ENCODE measurements at regions not wholly inside any gene's neighbourhood (a gene's known extent, or its start where the extent isn't known, plus 50 kb on each side); places are given as distances from the start of the nearest gene placed in this dataset.

DNA sequence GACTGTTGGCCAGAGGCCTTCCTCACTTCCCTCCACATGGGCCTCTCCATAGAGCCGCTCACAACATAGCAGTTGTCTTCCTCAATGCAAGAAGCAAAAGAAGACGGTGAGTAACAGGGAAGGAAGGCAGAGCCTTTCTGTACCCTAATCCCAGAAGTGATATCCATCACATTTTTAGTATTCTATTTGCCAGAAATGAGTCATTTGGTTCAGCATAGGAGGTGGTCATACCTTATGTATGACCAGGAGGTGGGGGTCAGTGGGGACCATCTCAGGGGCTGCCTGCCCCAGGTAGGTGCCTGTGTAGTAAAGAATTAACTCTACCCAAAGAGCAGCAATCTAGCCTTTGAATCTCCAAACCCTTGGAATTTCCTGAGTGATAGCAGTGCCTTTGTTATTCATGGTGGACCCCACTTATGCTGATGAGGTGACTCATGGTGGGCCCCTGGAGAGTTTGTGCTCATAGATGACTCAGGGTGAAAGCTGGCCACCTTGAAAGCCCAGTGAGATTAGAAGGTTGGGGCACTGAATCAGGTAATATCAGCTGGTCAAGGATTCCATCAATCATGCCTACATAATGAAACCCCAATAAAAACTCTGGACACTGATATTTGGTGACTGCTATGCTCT lies 323.9 kb upstream of the IGF1R start:
- no peak overlapping the region for H3K27ac ChIP-seq
- TF ChIP-seq POLR2AphosphoS5 (IDR thresholded peaks at IDR 0.05; ENCODE audit: borderline replicate concordance, low read depth, low read length) (no peak), EZH2 (IDR thresholded peaks at IDR 0.05) (no peak), FOXP2 (optimal IDR thresholded peaks at IDR 0.05; ENCODE audit: control extremely low read depth, extremely low read length, insufficient read depth) (no peak)
- H3K36me3 ChIP-seq (ENCODE audit: insufficient read depth, low read length): no peaks in the 10 kb centered on the region

DNA sequence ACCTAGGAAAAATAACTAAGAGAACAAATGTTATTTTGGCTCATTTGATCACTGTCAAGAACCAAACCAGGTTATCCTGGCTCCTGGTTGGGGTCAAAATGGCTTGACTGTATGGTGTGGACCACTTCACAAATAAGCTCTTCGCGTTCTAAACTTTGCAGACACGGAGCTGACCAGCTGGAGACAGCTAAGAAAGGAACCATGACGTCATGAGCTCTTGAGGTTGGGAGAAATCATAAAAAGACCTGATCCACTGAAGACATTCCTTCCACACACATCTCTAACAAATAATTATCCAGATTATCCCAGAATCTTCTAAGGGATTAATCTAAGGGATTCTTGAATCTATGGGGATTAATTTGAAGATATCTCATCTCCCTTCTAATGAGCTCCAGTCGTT lies 321.5 kb upstream of the IGF1R start:
- DNase-seq (ENCODE audit: low read depth, low spot score): no peak
- Histone ChIP-seq H3K36me3 (ENCODE audit: insufficient read depth, low read length) (no peaks in the 10 kb centered on the region), H3K4me3 (no peak overlapping the region), H3K9ac (ENCODE audit: insufficient read length) (no peak overlapping the region), H3K27ac (no peak overlapping the region), H3K9me3 (ENCODE audit: low read depth, low read length) (no peaks in the 10 kb centered on the region)
- TF ChIP-seq POLR2AphosphoS5 (IDR thresholded peaks at IDR 0.05; ENCODE audit: borderline replicate concordance, low read depth, low read length) (no peak), EZH2 (IDR thresholded peaks at IDR 0.05) (no peak), FOXP2 (optimal IDR thresholded peaks at IDR 0.05; ENCODE audit: control extremely low read depth, extremely low read length, insufficient read depth) (no peak)

More for the DNA sequence above, 323.9 kb upstream of the IGF1R start:
- no peak overlapping the region for H3K9ac ChIP-seq (ENCODE audit: insufficient read length)
- no peak for DNase-seq (ENCODE audit: low read depth, low spot score)
- no peaks in the 10 kb centered on the region for H3K9me3 ChIP-seq (ENCODE audit: low read depth, low read length)
- H3K4me3 ChIP-seq: no peak overlapping the region

DNA sequence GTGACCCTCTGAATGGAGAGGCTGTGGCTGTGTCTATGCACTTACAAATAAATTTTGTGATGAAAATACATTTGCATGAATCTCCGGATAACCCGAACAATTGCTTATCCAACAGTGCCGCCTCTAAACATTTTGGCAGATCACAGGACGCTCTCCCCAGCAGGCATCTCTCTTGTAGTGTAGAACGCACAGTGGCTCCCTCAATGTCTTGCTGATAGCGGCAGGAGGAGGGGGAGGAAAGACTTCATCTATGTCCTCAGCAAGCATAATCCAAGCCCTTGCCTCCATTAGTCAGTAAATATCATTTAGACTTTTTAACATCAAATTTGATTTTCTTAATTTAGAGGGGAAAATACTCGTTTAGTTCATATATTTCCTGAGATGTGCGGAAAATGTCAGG lies 318.1 kb upstream of the IGF1R start:
- Histone ChIP-seq H3K27ac (no peak overlapping the region), H3K36me3 (ENCODE audit: insufficient read depth, low read length) (no peaks in the 10 kb centered on the region), H3K9me3 (ENCODE audit: low read depth, low read length) (no peaks in the 10 kb centered on the region), H3K4me3 (no peak overlapping the region), H3K9ac (ENCODE audit: insufficient read length) (no peak overlapping the region)
- no peak for DNase-seq (ENCODE audit: low read depth, low spot score)
- TF ChIP-seq EZH2 (IDR thresholded peaks at IDR 0.05) (no peak), FOXP2 (optimal IDR thresholded peaks at IDR 0.05; ENCODE audit: control extremely low read depth, extremely low read length, insufficient read depth) (no peak), POLR2AphosphoS5 (IDR thresholded peaks at IDR 0.05; ENCODE audit: borderline replicate concordance, low read depth, low read length) (no peak)

DNA sequence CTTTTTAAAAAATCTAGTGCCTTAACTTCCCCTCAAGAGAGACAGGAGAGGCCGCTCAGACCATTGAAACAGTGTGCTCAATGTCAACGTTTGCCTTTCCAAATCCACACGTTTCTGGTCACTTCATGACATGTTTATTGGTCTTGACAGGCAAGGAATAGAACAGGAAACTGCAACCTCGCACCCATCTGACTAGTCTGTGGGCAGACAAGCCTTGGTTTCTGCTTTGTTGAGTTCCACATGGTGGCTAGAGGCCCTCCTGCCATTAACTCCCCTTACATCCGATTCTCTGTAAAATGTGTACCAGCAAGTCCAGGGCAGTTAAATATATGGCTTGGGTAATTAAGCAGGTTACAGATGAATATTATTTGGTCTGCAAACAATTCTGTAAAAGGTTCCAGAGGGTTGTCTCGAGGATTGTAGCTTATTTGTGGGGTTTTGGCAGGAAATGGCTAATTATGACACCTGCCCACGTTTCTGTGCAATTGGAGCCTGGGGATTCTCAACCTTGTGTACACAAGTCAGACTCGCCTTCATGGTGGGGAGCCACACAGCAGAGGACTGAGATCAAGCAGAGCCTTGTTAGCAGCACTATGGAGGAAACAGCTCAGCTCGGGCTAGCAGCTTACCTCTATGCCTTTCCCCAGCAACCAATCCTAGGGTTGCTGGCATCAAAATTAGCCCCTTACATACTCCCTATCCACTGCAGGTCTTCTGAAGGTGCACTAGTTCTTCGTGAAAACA lies 317.5 kb upstream of the IGF1R start:
- Histone ChIP-seq H3K4me3 (no peak overlapping the region), H3K9me3 (ENCODE audit: low read depth, low read length) (no peaks in the 10 kb centered on the region), H3K36me3 (ENCODE audit: insufficient read depth, low read length) (no peaks in the 10 kb centered on the region), H3K9ac (ENCODE audit: insufficient read length) (no peak overlapping the region), H3K27ac (no peak overlapping the region)
- DNase-seq (ENCODE audit: low read depth, low spot score): no peak
- no peak for TF ChIP-seq POLR2AphosphoS5 (IDR thresholded peaks at IDR 0.05; ENCODE audit: borderline replicate concordance, low read depth, low read length)
- TF ChIP-seq EZH2 (IDR thresholded peaks at IDR 0.05): no peak
- TF ChIP-seq FOXP2 (optimal IDR thresholded peaks at IDR 0.05; ENCODE audit: control extremely low read depth, extremely low read length, insufficient read depth): no peak

DNA sequence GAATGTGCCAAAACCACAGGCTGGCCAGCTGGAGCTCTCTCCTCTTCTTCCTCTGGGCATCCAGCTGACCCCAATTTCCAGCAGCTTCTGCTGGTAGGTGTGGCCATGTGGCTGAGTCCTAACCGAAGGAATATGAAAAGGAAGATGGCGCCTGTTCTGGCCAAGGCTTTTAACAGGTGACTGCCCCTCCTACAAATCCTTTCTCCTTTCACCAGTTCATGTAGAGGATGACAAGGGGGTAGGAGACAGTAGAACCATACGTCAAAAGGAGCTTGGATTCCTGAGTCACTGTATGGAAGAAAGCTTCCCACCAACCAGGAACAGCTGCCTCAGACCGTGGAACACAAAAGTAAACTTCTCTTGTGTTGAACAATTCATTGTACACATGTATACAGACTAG lies 316.7 kb upstream of the IGF1R start:
- Histone ChIP-seq H3K36me3 (ENCODE audit: insufficient read depth, low read length) (no peaks in the 10 kb centered on the region), H3K4me3 (no peak overlapping the region), H3K27ac (no peak overlapping the region), H3K9me3 (ENCODE audit: low read depth, low read length) (no peaks in the 10 kb centered on the region), H3K9ac (ENCODE audit: insufficient read length) (no peak overlapping the region)
- TF ChIP-seq FOXP2 (optimal IDR thresholded peaks at IDR 0.05; ENCODE audit: control extremely low read depth, extremely low read length, insufficient read depth) (no peak), POLR2AphosphoS5 (IDR thresholded peaks at IDR 0.05; ENCODE audit: borderline replicate concordance, low read depth, low read length) (no peak), EZH2 (IDR thresholded peaks at IDR 0.05) (no peak)
- DNase-seq (ENCODE audit: low read depth, low spot score): no peak

DNA sequence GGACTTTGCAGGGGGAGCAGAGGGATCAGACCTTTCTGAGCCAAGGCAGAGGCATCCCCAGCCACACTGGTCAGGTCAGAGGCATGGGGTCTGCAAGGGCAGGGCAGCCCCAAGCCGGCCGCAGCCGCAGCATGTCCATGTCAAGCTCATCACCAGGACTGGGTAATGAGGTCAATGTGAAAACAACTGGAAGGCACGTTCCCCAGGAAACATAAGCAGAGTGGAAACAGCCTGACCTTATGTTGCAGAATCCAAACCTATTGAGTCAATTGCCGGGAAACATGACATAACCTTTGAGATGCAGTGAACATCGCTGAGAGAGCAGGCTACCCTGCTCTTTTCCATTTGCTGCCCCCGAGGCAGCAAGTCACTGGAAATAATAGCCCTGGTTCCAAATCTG lies 315.1 kb upstream of the IGF1R start:
- Histone ChIP-seq H3K36me3 (ENCODE audit: insufficient read depth, low read length) (no peaks in the 10 kb centered on the region), H3K4me3 (no peak overlapping the region), H3K9me3 (ENCODE audit: low read depth, low read length) (no peaks in the 10 kb centered on the region), H3K9ac (ENCODE audit: insufficient read length) (no peak overlapping the region), H3K27ac (no peak overlapping the region)
- no peak for DNase-seq (ENCODE audit: low read depth, low spot score)
- TF ChIP-seq POLR2AphosphoS5 (IDR thresholded peaks at IDR 0.05; ENCODE audit: borderline replicate concordance, low read depth, low read length) (no peak), EZH2 (IDR thresholded peaks at IDR 0.05) (no peak), FOXP2 (optimal IDR thresholded peaks at IDR 0.05; ENCODE audit: control extremely low read depth, extremely low read length, insufficient read depth) (no peak)

DNA sequence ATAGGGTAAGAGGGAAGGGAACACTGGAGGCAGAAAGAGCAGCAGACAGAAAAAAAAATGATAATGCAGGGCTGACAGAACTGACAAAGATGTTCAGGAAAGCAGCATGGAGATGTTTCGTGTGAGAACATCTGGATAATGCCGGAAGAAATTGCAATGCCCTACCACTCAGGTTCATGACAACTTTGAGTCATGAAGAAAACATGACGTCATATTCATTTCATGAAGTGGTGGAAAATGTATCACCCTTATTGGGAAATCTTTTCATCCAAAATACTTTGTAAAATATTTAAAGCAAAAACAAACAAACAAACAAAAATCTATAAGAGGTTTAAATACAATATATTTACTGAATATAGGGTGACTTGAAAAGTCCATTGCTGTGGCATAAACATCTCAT lies 305.4 kb upstream of the IGF1R start:
- H3K9ac ChIP-seq (ENCODE audit: insufficient read length): no peak overlapping the region
- no peaks in the 10 kb centered on the region for H3K9me3 ChIP-seq (ENCODE audit: low read depth, low read length)
- no peak overlapping the region for H3K27ac ChIP-seq
- H3K4me3 ChIP-seq: no peak overlapping the region
- no peaks in the 10 kb centered on the region for H3K36me3 ChIP-seq (ENCODE audit: insufficient read depth, low read length)
- TF ChIP-seq FOXP2 (optimal IDR thresholded peaks at IDR 0.05; ENCODE audit: control extremely low read depth, extremely low read length, insufficient read depth) (no peak), POLR2AphosphoS5 (IDR thresholded peaks at IDR 0.05; ENCODE audit: borderline replicate concordance, low read depth, low read length) (no peak), EZH2 (IDR thresholded peaks at IDR 0.05) (no peak)
- no peak for DNase-seq (ENCODE audit: low read depth, low spot score)

DNA sequence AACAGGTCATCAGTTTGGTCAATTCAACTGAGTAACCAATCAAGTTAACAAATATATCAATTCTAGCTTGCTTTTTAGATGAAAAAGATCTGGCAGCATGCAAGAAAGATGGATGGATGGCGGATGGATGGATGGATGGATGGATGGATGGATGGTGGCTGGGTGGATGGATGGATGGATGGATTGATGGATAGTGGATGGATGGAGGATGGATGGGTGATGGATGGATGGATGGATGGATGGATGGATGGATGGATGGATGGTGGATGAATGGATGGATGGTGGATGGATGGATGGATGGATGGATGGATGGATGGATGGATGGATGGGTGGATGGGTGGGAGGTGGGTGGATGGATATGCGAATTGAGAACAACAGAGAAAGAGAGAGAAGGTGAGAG lies 303.7 kb upstream of the IGF1R start:
- Histone ChIP-seq H3K36me3 (ENCODE audit: insufficient read depth, low read length) (no peaks in the 10 kb centered on the region), H3K4me3 (no peak overlapping the region), H3K9ac (ENCODE audit: insufficient read length) (no peak overlapping the region), H3K27ac (no peak overlapping the region), H3K9me3 (ENCODE audit: low read depth, low read length) (no peaks in the 10 kb centered on the region)
- DNase-seq (ENCODE audit: low read depth, low spot score): no peak
- no peak for TF ChIP-seq FOXP2 (optimal IDR thresholded peaks at IDR 0.05; ENCODE audit: control extremely low read depth, extremely low read length, insufficient read depth)
- TF ChIP-seq EZH2 (IDR thresholded peaks at IDR 0.05): no peak
- no peak for TF ChIP-seq POLR2AphosphoS5 (IDR thresholded peaks at IDR 0.05; ENCODE audit: borderline replicate concordance, low read depth, low read length)
